Gastrocnemius medialis (tissue), 4 donors: ENCODE measurements at regions not wholly inside any gene's neighbourhood (a gene's known extent, or its start where the extent isn't known, plus 50 kb on each side); places are given as distances from the start of the nearest gene placed in this dataset.

Experiments
- ATAC-seq, 2 donors: fragments of 150-250 bp; one replicate each; pipeline ENCODE4 v1.9.1; 2016
- DNase-seq, 2 donors: peaks; one replicate each; pipeline ENCODE4 v3.0.0-alpha.2; 2019
- H3K27ac ChIP-seq, 4 donors: fragments of 200-600 bp; sonication (generic); 1 replicate in 1 of 4; 2 replicates in 3 of 4; pipeline ENCODE4 v1.5.1; 2016 to 2018; ENCODE audit warnings: mild to moderate bottlenecking in 2 of 4, moderate library complexity in 1 of 4
- H3K27me3 ChIP-seq, 3 donors: fragments of 200-600 bp; sonication (generic) in 2 of 3; 1 replicate in 1 of 3; 2 replicates in 2 of 3; pipeline versions ENCODE4 v1.5.1 to v1.6.0; 2016 to 2019; ENCODE audit warnings: mild to moderate bottlenecking in 1 of 3, moderate library complexity in 1 of 3
- H3K36me3 ChIP-seq, 2 donors: fragments of 200-600 bp; sonication (generic) in 1 of 2; one replicate each; pipeline ENCODE4 v1.5.1; 2017 to 2018
- H3K4me1 ChIP-seq, 2 donors: fragments of 200-600 bp; sonication (generic) in 1 of 2; one replicate each; pipeline ENCODE4 v1.5.1; 2016 to 2017; ENCODE audit warnings: mild to moderate bottlenecking in 2 of 2
- H3K4me3 ChIP-seq, 4 donors: fragments of 200-600 bp; sonication (generic) in 3 of 4; 1 replicate in 1 of 4; 2 replicates in 3 of 4; pipeline ENCODE4 v1.5.1; 2016 to 2019; ENCODE audit warnings: mild to moderate bottlenecking in 2 of 4
- H3K9me3 ChIP-seq, 3 donors: fragments of 200-600 bp; sonication (generic) in 2 of 3; 1 replicate in 1 of 3; 2 replicates in 2 of 3; pipeline ENCODE4 v1.5.1; 2016 to 2019
- CTCF ChIP-seq, 5 experiments: fragments of 450-650 bp in 3 of 5; fragments of 200-600 bp in 2 of 5; sonication (generic) in 2 of 5; IDR thresholded peaks in 4 of 5; conservative IDR thresholded peaks in 1 of 5; 1 replicate in 4 of 5; 2 replicates in 1 of 5; pipeline ENCODE4 v1.5.1; 2016 to 2019; ENCODE audit warnings: antibody characterized with exemption in 5 of 5, mild to moderate bottlenecking in 3 of 5, moderate library complexity in 3 of 5
- POLR2A ChIP-seq, 2 donors: fragments of 450-650 bp; IDR thresholded peaks; one replicate each; pipeline ENCODE4 v1.6.1; 2017; ENCODE audit warnings: antibody characterized with exemption in 2 of 2, mild to moderate bottlenecking in 2 of 2, moderate library complexity in 2 of 2
- in situ Hi-C, 4 donors: fragments of 200-750 bp; cut with MboI; loops; one replicate each; pipeline versions ENCODE4 v1.15.0 to v1.8.0; 2017; ENCODE audit warnings: low sequenced_read_pairs in 4 of 4
- intact Hi-C: fragments of 100-400 bp; cut with DNase I; formaldehyde crosslinking; loops from one replicate; pipeline ENCODE4 v1.15.1; 2023; ENCODE audit warnings: low total_unique reads

- ATAC-seq: no peak
- intact Hi-C loops: no loop called here
- no peak overlapping the region for H3K27ac ChIP-seq
Observed at GRCh38 chr12:24411948-24412347, 462.5 kb upstream of the SOX5 start.

GRCh38 chr12:24409868-24410267, 460.4 kb upstream of the SOX5 start:
- Histone ChIP-seq H3K4me3 (no peak overlapping the region), H3K4me1 (no peaks in the 10 kb centered on the region), H3K27me3 (no peaks in the 10 kb centered on the region), H3K36me3 (no peaks in the 10 kb centered on the region), H3K9me3 (no peaks in the 10 kb centered on the region), H3K27ac (no peak overlapping the region)
- ATAC-seq (no peak), DNase-seq (no peak)
- TF ChIP-seq CTCF (IDR thresholded peaks at IDR 0.05 in 4 of 5, conservative IDR thresholded peaks at IDR 0.05 in 1 of 5) (no peak), POLR2A (IDR thresholded peaks at IDR 0.05) (no peak)
- intact Hi-C loops (no loop called here), in situ Hi-C loops (no loop called here)

More at GRCh38 chr12:24411948-24412347, 462.5 kb upstream of the SOX5 start:
- Histone ChIP-seq H3K27me3 (no peaks in the 10 kb centered on the region), H3K9me3 (no peaks in the 10 kb centered on the region), H3K36me3 (no peaks in the 10 kb centered on the region), H3K4me1 (no peaks in the 10 kb centered on the region), H3K4me3 (no peak overlapping the region)
- DNase-seq: no peak
- in situ Hi-C loops: no loop called here
- TF ChIP-seq POLR2A (IDR thresholded peaks at IDR 0.05) (no peak), CTCF (IDR thresholded peaks at IDR 0.05 in 4 of 5, conservative IDR thresholded peaks at IDR 0.05 in 1 of 5) (no peak)

DNA sequence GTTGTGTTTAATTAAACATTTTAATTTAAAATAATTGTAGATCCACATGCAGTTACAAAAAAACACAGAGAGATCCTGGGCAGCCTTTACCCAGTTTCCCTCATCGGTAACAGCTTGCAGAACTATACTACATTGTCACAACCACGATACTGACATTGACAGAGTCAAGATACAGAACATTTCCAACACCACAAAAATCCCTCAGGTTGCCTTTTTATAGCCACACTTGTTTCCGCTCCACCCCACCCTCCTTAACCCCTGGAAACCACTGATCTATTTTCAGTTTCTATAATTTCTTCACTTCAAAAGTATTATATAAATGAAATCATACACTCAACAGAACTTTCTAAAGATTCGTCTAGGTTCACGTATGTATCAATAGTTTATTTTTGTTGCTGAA, 458.8 kb upstream of the SOX5 start:
- in situ Hi-C loops (no loop called here), intact Hi-C loops (no loop called here)
- H3K4me3 ChIP-seq: no peak overlapping the region
- H3K27me3 ChIP-seq: no peaks in the 10 kb centered on the region
- ATAC-seq (no peak), DNase-seq (no peak)
- no peaks in the 10 kb centered on the region for H3K36me3 ChIP-seq
- H3K4me1 ChIP-seq: no peaks in the 10 kb centered on the region
- H3K27ac ChIP-seq: no peak overlapping the region
- H3K9me3 ChIP-seq: no peaks in the 10 kb centered on the region
- no peak for TF ChIP-seq POLR2A (IDR thresholded peaks at IDR 0.05)
- no peak for TF ChIP-seq CTCF (IDR thresholded peaks at IDR 0.05 in 4 of 5, conservative IDR thresholded peaks at IDR 0.05 in 1 of 5)

- ATAC-seq (no peak), DNase-seq (no peak)
- no peak for TF ChIP-seq CTCF (IDR thresholded peaks at IDR 0.05 in 4 of 5, conservative IDR thresholded peaks at IDR 0.05 in 1 of 5)
- no peak for TF ChIP-seq POLR2A (IDR thresholded peaks at IDR 0.05)
- in situ Hi-C loops (no loop called here), intact Hi-C loops (no loop called here)
- Histone ChIP-seq H3K9me3 (no peaks in the 10 kb centered on the region), H3K27me3 (no peaks in the 10 kb centered on the region), H3K27ac (no peak overlapping the region), H3K36me3 (no peaks in the 10 kb centered on the region), H3K4me3 (no peak overlapping the region), H3K4me1 (no peaks in the 10 kb centered on the region)
Observed at GRCh38 chr12:24407884-24408283, 458.4 kb upstream of the SOX5 start.

DNA sequence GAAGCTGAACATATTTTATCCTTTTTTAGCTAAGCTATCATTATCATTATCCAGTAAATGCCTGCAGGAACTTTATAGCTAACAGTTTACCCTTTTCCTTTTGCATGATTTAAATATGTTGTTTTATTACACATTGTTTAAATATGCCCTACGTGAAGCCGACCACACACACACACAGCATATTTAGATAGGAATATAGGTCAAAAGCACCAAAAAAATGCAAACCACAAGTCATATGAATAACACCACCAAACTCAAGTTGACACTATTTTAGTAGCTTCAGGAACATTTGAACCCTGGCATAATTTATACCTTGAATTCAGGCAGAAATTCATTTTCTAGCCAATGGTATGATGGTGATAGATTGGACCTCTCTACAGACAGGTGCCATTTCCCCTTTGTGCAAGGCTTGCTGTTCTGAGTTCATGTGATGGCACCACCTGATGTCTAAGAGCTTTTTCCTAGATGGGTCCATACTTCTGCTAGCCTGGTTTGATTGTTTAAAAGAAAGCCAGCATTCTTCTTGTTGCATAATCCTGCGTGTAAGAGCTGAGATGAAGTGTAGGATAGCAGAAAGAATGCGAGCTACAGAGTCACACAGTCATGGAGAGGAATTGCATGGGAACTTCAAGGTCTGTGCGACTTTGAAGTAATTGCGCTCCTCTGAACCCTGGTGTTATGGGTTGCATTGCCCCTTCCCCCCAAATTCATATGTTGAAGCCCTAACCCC, 454.8 kb upstream of the SOX5 start:
- in situ Hi-C loops: no loop called here
- DNase-seq (no peak), ATAC-seq (no peak)
- TF ChIP-seq CTCF (IDR thresholded peaks at IDR 0.05 in 4 of 5, conservative IDR thresholded peaks at IDR 0.05 in 1 of 5) (no peak), POLR2A (IDR thresholded peaks at IDR 0.05) (no peak)
- Histone ChIP-seq H3K9me3 (no peaks in the 10 kb centered on the region), H3K36me3 (no peaks in the 10 kb centered on the region), H3K4me3 (no peak overlapping the region), H3K4me1 (no peaks in the 10 kb centered on the region), H3K27ac (no peak overlapping the region), H3K27me3 (no peaks in the 10 kb centered on the region)
- intact Hi-C loops: no loop called here
